ENCODE measurements at regions not wholly inside any gene's neighbourhood (a gene's known extent, or its start where the extent isn't known, plus 50 kb on each side); places are given as distances from the start of the nearest gene placed in this dataset.
"Not testable (repeated sequence)": the region's sequence is repeated elsewhere in the genome, so short reads cannot be mapped to it uniquely, and the experiment has no call there.

GRCh38 chr6:26184367-26184891 lies 97.2 kb downstream of the HFE start:
- TF ChIP-seq CTCF (IDR thresholded peaks at IDR 0.05; ENCODE audit: insufficient read depth, low read depth, low read length): no peak
- no peak for DNase-seq (ENCODE audit: low read depth)
- peak overlapping the region; percentile 60 for H3K4me3 ChIP-seq (ENCODE audit: low read depth, low read length)

GRCh38 chr6:26185004-26185403 lies 97.8 kb downstream of the HFE start:
- no peak overlapping the region for H3K4me3 ChIP-seq (ENCODE audit: low read depth, low read length)
- TF ChIP-seq CTCF (IDR thresholded peaks at IDR 0.05; ENCODE audit: insufficient read depth, low read depth, low read length): no peak
- no peak for DNase-seq (ENCODE audit: low read depth)

GRCh38 chr6:26185802-26186201 lies 98.6 kb downstream of the HFE start:
- TF ChIP-seq CTCF (IDR thresholded peaks at IDR 0.05; ENCODE audit: insufficient read depth, low read depth, low read length): no peak
- no peak overlapping the region for H3K4me3 ChIP-seq (ENCODE audit: low read depth, low read length)
- no peak for DNase-seq (ENCODE audit: low read depth)

DNA sequence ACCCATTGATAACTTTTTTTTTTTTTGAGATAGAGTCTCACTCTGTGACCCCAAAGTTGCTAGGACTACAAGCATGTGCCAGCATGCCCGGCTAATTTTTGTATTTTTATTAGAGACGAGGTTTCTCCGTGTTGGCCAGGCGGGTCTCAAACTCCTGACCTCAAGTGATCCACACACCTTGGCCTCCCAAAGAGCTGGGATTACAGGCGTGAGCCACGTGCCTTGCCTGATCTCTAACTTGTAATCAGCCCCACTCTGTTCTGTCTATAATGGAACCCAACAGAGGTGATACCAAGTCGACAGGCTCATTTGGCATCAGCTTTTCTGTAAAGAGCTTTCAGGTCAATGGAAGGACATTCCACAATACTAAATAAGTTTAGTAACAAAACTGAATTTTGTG lies 99.4 kb downstream of the HFE start:
- no peak for DNase-seq (ENCODE audit: low read depth)
- no peak overlapping the region for H3K4me3 ChIP-seq (ENCODE audit: low read depth, low read length)
- no peak for TF ChIP-seq CTCF (IDR thresholded peaks at IDR 0.05; ENCODE audit: insufficient read depth, low read depth, low read length)

- no peak overlapping the region for H3K4me3 ChIP-seq (ENCODE audit: low read depth, low read length)
- DNase-seq (ENCODE audit: low read depth): no peak
- no peak for TF ChIP-seq CTCF (IDR thresholded peaks at IDR 0.05; ENCODE audit: insufficient read depth, low read depth, low read length)
Observed at GRCh38 chr6:26187292-26187691, 100.1 kb downstream of the HFE start.

- H3K4me3 ChIP-seq (ENCODE audit: low read depth, low read length): peak overlapping the region; percentile 80
- no peak for TF ChIP-seq CTCF (IDR thresholded peaks at IDR 0.05; ENCODE audit: insufficient read depth, low read depth, low read length)
- peak; percentile 73 for DNase-seq (ENCODE audit: low read depth)
Observed at GRCh38 chr6:26187981-26188635, 100.9 kb downstream of the HFE start.

DNA sequence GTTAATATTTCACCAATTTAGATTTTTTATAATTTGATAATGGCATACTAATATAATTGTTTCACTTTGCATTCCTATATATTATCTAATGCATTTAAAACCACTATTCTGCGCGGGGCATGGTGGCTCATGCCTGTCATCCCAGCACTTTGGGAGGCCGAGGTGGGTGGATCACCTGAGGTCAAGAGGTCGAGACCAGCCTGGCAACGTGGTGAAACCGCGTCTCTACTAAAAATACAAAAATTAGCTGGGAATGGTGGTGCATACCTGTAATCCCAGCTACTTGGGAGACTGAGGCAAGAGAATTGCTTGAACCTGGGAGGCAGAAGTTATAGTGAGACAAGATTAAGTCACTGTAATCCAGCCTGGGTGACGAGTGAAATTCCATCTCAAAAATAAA lies 104.3 kb downstream of the HFE start:
- H3K4me3 ChIP-seq (ENCODE audit: low read depth, low read length); DNase-seq (ENCODE audit: low read depth): not testable (repeated sequence)
